GM23248 (cell line): ENCODE measurements at regions not wholly inside any gene's neighbourhood (a gene's known extent, or its start where the extent isn't known, plus 50 kb on each side); places are given as distances from the start of the nearest gene placed in this dataset.

Source experiments
- DNase-seq: peaks from one replicate; pipeline ENCODE4 v3.0.0-alpha.2; 2015
- H2AFZ ChIP-seq: fragments of 200-600 bp; sonication (generic); 2 replicates; pipeline ENCODE4 v1.6.1; 2016; ENCODE audit warnings: antibody characterized with exemption
- H3F3A ChIP-seq: fragments of 200-600 bp; sonication (generic); 2 replicates; pipeline ENCODE4 v1.6.1; 2016; ENCODE audit warnings: mild to moderate bottlenecking, antibody characterized with exemption, mixed run types; ENCODE audit not compliant: insufficient read depth
- H3K27ac ChIP-seq: fragments of 200-600 bp; sonication (generic); 2 replicates; pipeline ENCODE4 v1.5.1; 2016; ENCODE audit warnings: mild to moderate bottlenecking
- H3K27me3 ChIP-seq: fragments of 200-600 bp; sonication (generic); replicated peaks from 2 replicates; pipeline ENCODE4 v1.6.1; 2016; ENCODE audit warnings: mild to moderate bottlenecking; ENCODE audit not compliant: insufficient read depth
- H3K36me3 ChIP-seq: fragments of 200-600 bp; sonication (generic); 2 replicates; pipeline ENCODE4 v1.6.1; 2016; ENCODE audit warnings: low read depth, mild to moderate bottlenecking
- H3K4me1 ChIP-seq: fragments of 200-600 bp; sonication (generic); 2 replicates; pipeline ENCODE4 v1.6.1; 2016; ENCODE audit warnings: mild to moderate bottlenecking; ENCODE audit not compliant: insufficient read depth
- H3K4me2 ChIP-seq: fragments of 200-600 bp; sonication (generic); one replicate; pipeline ENCODE4 v1.6.1; 2016; ENCODE audit warnings: mild to moderate bottlenecking; ENCODE audit not compliant: unreplicated experiment
- H3K4me3 ChIP-seq: fragments of 200-600 bp; sonication (generic); 2 replicates; pipeline ENCODE4 v1.5.1; 2016; ENCODE audit warnings: mild to moderate bottlenecking
- H3K79me2 ChIP-seq: fragments of 200-600 bp; sonication (generic); 2 replicates; pipeline ENCODE4 v1.6.1; 2016; ENCODE audit warnings: mild to moderate bottlenecking; ENCODE audit not compliant: insufficient read depth
- H3K9ac ChIP-seq: fragments of 200-600 bp; sonication (generic); 2 replicates; pipeline ENCODE4 v1.6.1; 2016; ENCODE audit warnings: mild to moderate bottlenecking
- H3K9me2 ChIP-seq: fragments of 200-600 bp; sonication (generic); 2 replicates; pipeline ENCODE4 v1.6.1; 2016; ENCODE audit warnings: mixed run types, mild to moderate bottlenecking, moderate library complexity; ENCODE audit not compliant: insufficient read depth
- H3K9me3 ChIP-seq: fragments of 200-600 bp; sonication (generic); one replicate; pipeline ENCODE4 v1.6.1; 2017; ENCODE audit warnings: low read depth
- H4K20me1 ChIP-seq: fragments of 200-600 bp; sonication (generic); 2 replicates; pipeline ENCODE4 v1.6.0; 2016; ENCODE audit not compliant: insufficient read depth
- EZH2 ChIP-seq: fragments of 200-600 bp; sonication (generic); IDR thresholded peaks from 2 replicates; pipeline ENCODE4 v1.6.1; 2018; ENCODE audit warnings: antibody characterized with exemption, mild to moderate bottlenecking; ENCODE audit not compliant: insufficient read depth, poor library complexity, severe bottlenecking
- EZH2phosphoT487 ChIP-seq: fragments of 200-600 bp; sonication (generic); IDR thresholded peaks from 2 replicates; pipeline ENCODE4 v1.6.1; 2018; ENCODE audit warnings: antibody characterized with exemption, moderate library complexity, mild to moderate bottlenecking, low read depth; ENCODE audit not compliant: insufficient read depth
- WGBS, 2 experiments: methylation state at CpG; one replicate each; pipeline ENCODE4 v1.1.6; 2015 to 2017; ENCODE audit warnings: low lambda C conversion rate in 2 of 2, low coverage in 1 of 2; ENCODE audit errors: missing lambda C conversion rate in 2 of 2; 5-methylcytosine and 5-hydroxymethylcytosine counted together
- in situ Hi-C: fragments of 300-500 bp; cut with MboI; formaldehyde crosslinking; loops from 2 replicates; pipeline ENCODE4 v1.15.0; 2020

DNA sequence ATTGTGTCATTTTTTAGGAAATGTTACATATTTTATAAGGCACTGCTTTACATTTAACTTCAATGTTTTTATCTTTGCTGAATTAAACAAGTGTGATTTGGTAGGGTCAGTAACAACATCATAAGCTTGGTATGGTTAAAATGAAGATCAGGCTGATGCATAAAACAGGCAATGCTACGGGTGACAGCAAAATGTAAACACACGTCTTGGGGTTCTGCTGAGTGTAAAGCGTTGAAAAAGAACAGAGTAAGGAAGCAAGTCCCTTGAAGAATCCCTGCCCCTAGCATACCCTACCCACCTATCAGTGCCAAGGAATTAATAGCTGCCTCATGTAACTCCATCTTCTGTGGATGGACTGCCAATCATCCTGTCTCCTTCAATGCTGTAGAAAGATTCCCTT lies 157.0 kb downstream of the CBLL2 start:
- in situ Hi-C loops = no loop called here
- no peaks in the 10 kb centered on the region for H3K9me3 ChIP-seq
- no peak for DNase-seq
- no peaks in the 10 kb centered on the region for H3K79me2 ChIP-seq
- no peaks in the 10 kb centered on the region for H3K9me2 ChIP-seq
- TF ChIP-seq EZH2 = no peak
- no peak for TF ChIP-seq EZH2phosphoT487
- no peak overlapping the region for H3K9ac ChIP-seq
- H2AFZ ChIP-seq = no peak overlapping the region
- H3K4me2 ChIP-seq = no peak overlapping the region
- H3K4me1 ChIP-seq = peaks cover 3% of the 10 kb centered on the region; the same call in 1 of the 2 replicates
- WGBS, 2 experiments = 73 to 96% methylated on average over 3 of the region's 3 CpGs
- no peak overlapping the region for H3K27ac ChIP-seq
- no peaks in the 10 kb centered on the region for H4K20me1 ChIP-seq
- no peaks in the 10 kb centered on the region for H3K27me3 ChIP-seq
- no peaks in the 10 kb centered on the region for H3K36me3 ChIP-seq
- no peaks in the 10 kb centered on the region for H3F3A ChIP-seq
- no peak overlapping the region for H3K4me3 ChIP-seq

- H3K36me3 ChIP-seq = no peaks in the 10 kb centered on the region
- no peaks in the 10 kb centered on the region for H3K79me2 ChIP-seq
- H4K20me1 ChIP-seq = no peaks in the 10 kb centered on the region
- TF ChIP-seq EZH2phosphoT487 = no peak
- TF ChIP-seq EZH2 = no peak
- H3K27ac ChIP-seq = no peak overlapping the region
- WGBS, 2 experiments = 54 to 55% methylated on average over 4 to 5 of the region's 5 CpGs
- no peak overlapping the region for H3K4me2 ChIP-seq
- in situ Hi-C loops = no loop called here
- no peak overlapping the region for H2AFZ ChIP-seq
- H3K9ac ChIP-seq = no peak overlapping the region
- no peaks in the 10 kb centered on the region for H3K9me3 ChIP-seq
- no peak overlapping the region for H3K4me3 ChIP-seq
- H3F3A ChIP-seq = no peaks in the 10 kb centered on the region
- no peaks in the 10 kb centered on the region for H3K9me2 ChIP-seq
- peak; percentile 64 for DNase-seq
- peaks cover 3% of the 10 kb centered on the region; the same call in 1 of the 2 replicates for H3K4me1 ChIP-seq
- H3K27me3 ChIP-seq = no peaks in the 10 kb centered on the region
These were observed 158.0 kb downstream of the CBLL2 start for GRCh38 chrX:22430701-22431100.

GRCh38 chrX:22433292-22434070 lies 160.8 kb downstream of the CBLL2 start:
- no peaks in the 10 kb centered on the region for H3K9me3 ChIP-seq
- H3K27ac ChIP-seq = no peak overlapping the region
- H4K20me1 ChIP-seq = no peaks in the 10 kb centered on the region
- in situ Hi-C loops = no loop called here
- H2AFZ ChIP-seq = no peak overlapping the region
- no peaks in the 10 kb centered on the region for H3K9me2 ChIP-seq
- no peaks in the 10 kb centered on the region for H3K36me3 ChIP-seq
- no peak overlapping the region for H3K9ac ChIP-seq
- TF ChIP-seq EZH2phosphoT487 (no peak), EZH2 (no peak)
- no peaks in the 10 kb centered on the region for H3K27me3 ChIP-seq
- no peaks in the 10 kb centered on the region for H3F3A ChIP-seq
- no peaks in the 10 kb centered on the region for H3K79me2 ChIP-seq
- H3K4me2 ChIP-seq = no peak overlapping the region
- WGBS, 2 experiments = 70 to 79% methylated on average over 7 to 12 of the region's 12 CpGs
- H3K4me3 ChIP-seq = no peak overlapping the region
- peaks cover 3% of the 10 kb centered on the region; the same call in 1 of the 2 replicates for H3K4me1 ChIP-seq
- no peak for DNase-seq

DNA sequence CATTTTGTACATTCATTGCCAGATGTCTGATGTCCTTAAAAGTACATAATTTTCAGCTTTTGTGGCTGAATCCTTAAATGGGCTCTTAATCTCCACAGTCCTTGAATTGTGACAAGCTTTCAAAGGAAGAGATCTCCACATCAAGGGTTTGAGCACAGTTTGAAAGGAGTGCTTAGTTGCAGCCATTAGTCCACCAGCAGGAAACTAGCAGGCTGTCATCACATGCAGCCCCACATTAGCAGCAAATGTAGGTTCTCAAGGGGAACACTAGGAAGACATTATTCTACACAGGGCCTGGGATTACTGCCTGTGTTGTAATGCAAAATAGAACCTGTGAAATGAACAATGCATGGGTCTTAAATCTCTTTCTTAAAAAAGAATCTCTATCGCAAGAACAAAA lies 173.2 kb downstream of the CBLL2 start:
- WGBS, 2 experiments = 100% methylated on average over 1 of the region's 1 CpG
- H3K9ac ChIP-seq = no peak overlapping the region
- H3K27me3 ChIP-seq = no peaks in the 10 kb centered on the region
- no peaks in the 10 kb centered on the region for H3K9me3 ChIP-seq
- TF ChIP-seq EZH2 (no peak), EZH2phosphoT487 (no peak)
- H3K79me2 ChIP-seq = no peaks in the 10 kb centered on the region
- in situ Hi-C loops = no loop called here
- H3K9me2 ChIP-seq = no peaks in the 10 kb centered on the region
- no peak for DNase-seq
- H3K4me2 ChIP-seq = no peak overlapping the region
- H2AFZ ChIP-seq = no peak overlapping the region
- no peaks in the 10 kb centered on the region for H3K4me1 ChIP-seq
- H3F3A ChIP-seq = no peaks in the 10 kb centered on the region
- H4K20me1 ChIP-seq = no peaks in the 10 kb centered on the region
- H3K4me3 ChIP-seq = no peak overlapping the region
- no peaks in the 10 kb centered on the region for H3K36me3 ChIP-seq
- no peak overlapping the region for H3K27ac ChIP-seq
